Prostate gland (tissue), 2 donors: ENCODE measurements at regions not wholly inside any gene's neighbourhood (a gene's known extent, or its start where the extent isn't known, plus 50 kb on each side); places are given as distances from the start of the nearest gene placed in this dataset.

Source experiments
- POLR2A ChIP-seq: fragments of 450-650 bp; IDR thresholded peaks from one replicate; pipeline ENCODE4 v1.6.1; 2016; ENCODE audit warnings: antibody characterized with exemption, mild to moderate bottlenecking
- POLR2AphosphoS5 ChIP-seq: sonication (generic); formaldehyde crosslinking; IDR thresholded peaks from one replicate; pipeline ENCODE4 v1.6.1; 2017; ENCODE audit warnings: antibody characterized with exemption
- TF ChIP-seq, protein P1 (sequence below), 4 experiments: fragments of 200-600 bp in 2 of 4; fragments of 450-650 bp in 2 of 4; sonication (generic) in 2 of 4; IDR thresholded peaks; 1 replicate in 3 of 4; 2 replicates in 1 of 4; pipeline ENCODE4 v1.5.1; 2016 to 2019; ENCODE audit warnings: antibody characterized with exemption in 4 of 4, mild to moderate bottlenecking in 2 of 4, moderate library complexity in 2 of 4

DNA sequence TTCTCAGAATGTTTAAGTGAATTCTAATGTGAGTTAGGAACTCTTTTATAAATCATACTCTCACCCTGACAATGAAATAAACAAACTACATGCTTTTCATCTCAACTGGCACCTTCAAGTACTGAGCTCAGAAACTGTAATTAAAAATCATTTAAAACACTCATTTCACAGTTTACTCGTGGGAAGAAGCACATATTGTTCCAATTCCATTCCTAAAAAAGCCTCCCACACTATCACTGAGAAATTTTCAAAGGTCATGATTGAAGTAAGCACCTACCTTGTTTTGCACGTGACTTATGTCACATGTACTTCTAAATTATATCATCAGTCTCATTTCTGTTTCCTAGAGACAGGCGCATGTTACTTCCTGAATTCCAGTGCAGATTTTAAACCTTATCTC lies 678.1 kb upstream of the SLC8A1 start:
- TF ChIP-seq, protein P1, sequence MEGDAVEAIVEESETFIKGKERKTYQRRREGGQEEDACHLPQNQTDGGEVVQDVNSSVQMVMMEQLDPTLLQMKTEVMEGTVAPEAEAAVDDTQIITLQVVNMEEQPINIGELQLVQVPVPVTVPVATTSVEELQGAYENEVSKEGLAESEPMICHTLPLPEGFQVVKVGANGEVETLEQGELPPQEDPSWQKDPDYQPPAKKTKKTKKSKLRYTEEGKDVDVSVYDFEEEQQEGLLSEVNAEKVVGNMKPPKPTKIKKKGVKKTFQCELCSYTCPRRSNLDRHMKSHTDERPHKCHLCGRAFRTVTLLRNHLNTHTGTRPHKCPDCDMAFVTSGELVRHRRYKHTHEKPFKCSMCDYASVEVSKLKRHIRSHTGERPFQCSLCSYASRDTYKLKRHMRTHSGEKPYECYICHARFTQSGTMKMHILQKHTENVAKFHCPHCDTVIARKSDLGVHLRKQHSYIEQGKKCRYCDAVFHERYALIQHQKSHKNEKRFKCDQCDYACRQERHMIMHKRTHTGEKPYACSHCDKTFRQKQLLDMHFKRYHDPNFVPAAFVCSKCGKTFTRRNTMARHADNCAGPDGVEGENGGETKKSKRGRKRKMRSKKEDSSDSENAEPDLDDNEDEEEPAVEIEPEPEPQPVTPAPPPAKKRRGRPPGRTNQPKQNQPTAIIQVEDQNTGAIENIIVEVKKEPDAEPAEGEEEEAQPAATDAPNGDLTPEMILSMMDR (IDR thresholded peaks at IDR 0.05) = no peak
- TF ChIP-seq POLR2A (no peak), POLR2AphosphoS5 (no peak)
